Stimulated activated naive CD8-positive, alpha-beta T cell treated with anti-CD3 and anti-CD28 coated beads, Interleukin-15, amount 100 ng/mL, for 72 hours (primary cell): ENCODE measurements at regions not wholly inside any gene's neighbourhood (a gene's known extent, or its start where the extent isn't known, plus 50 kb on each side); places are given as distances from the start of the nearest gene placed in this dataset.
A peak's percentile ranks its signal among the peaks of the same experiment; 100 is the strongest.

Experiments used
- ATAC-seq: fragments of 150-1000 bp; cut with Tn5 transposase; 2 replicates; pipeline ENCODE4 v1.10.0; 2021; ENCODE audit warnings: mild to moderate bottlenecking, moderate library complexity
- DNase-seq, 2 donors: peaks; one replicate each; pipeline ENCODE4 v3.0.0; 2021 to 2022
- H3K27ac Mint-ChIP-seq, 2 donors: one replicate each; pipeline ENCODE4 v1.8.0; 2022; ENCODE audit warnings: mild to moderate bottlenecking in 2 of 2, mixed read lengths in 2 of 2, moderate library complexity in 2 of 2
- H3K27me3 Mint-ChIP-seq: one replicate; pipeline ENCODE4 v1.8.0; 2022; ENCODE audit warnings: mixed read lengths
- H3K4me1 Mint-ChIP-seq: one replicate; pipeline ENCODE4 v1.8.0; 2022; ENCODE audit warnings: mild to moderate bottlenecking, mixed read lengths
- H3K4me3 Mint-ChIP-seq, 2 donors: one replicate each; pipeline ENCODE4 v1.8.0; 2022; ENCODE audit warnings: mild to moderate bottlenecking in 2 of 2, mixed read lengths in 2 of 2, moderate library complexity in 1 of 2
- H3K9me3 Mint-ChIP-seq, 2 donors: one replicate each; pipeline ENCODE4 v1.8.0; 2022; ENCODE audit warnings: mixed read lengths in 2 of 2

DNA sequence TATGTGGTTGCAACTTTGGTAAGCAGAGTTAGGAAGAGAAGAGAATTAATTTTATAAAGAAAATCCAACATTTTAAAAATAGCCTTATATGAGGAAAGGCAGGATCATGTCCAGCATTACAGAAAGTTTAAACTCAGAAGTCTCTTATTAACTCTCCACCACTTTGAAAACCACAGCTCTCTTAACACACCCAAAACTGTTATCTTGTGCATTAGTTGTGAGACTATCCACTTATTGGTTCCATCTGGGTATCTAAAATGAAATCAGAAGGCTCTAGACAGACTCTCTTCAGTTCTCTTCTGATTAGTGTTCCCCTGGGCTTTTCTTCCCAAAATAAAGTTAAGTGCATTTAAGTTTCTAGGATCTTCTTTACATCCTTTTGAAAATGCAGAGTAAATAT lies 251.5 kb downstream of the TXNL1 start:
- no peak for ATAC-seq
- Mint-ChIP-seq H3K27me3 (no peaks in the 10 kb centered on the region), H3K4me1 (no peaks in the 10 kb centered on the region), H3K4me3 (no peak overlapping the region), H3K27ac (no peak overlapping the region), H3K9me3 (no peaks in the 10 kb centered on the region)
- no peak for DNase-seq

DNA sequence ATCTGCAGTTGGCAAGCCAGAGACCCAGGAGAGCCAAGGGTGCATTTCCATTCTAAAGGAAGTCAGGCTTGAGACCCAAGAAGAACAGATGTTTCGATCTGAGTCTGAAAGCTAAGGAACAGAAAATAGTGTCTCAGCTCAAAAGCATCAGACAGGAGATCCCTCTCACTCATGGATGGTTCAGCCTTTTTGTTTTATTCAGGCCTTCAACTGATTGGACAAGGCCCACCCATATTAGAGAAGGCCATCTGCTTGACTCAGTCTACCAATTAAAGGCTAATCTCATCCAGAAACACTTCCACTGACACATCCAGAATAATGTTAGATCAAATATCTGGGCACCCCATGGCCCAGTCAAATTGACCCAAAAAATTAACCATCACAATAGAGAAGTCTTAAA lies 255.0 kb downstream of the TXNL1 start:
- Mint-ChIP-seq H3K27ac (no peak overlapping the region), H3K9me3 (no peaks in the 10 kb centered on the region), H3K4me1 (peaks cover 4% of the 10 kb centered on the region), H3K4me3 (no peak overlapping the region), H3K27me3 (no peaks in the 10 kb centered on the region)
- ATAC-seq (no peak), DNase-seq (no peak)

DNA sequence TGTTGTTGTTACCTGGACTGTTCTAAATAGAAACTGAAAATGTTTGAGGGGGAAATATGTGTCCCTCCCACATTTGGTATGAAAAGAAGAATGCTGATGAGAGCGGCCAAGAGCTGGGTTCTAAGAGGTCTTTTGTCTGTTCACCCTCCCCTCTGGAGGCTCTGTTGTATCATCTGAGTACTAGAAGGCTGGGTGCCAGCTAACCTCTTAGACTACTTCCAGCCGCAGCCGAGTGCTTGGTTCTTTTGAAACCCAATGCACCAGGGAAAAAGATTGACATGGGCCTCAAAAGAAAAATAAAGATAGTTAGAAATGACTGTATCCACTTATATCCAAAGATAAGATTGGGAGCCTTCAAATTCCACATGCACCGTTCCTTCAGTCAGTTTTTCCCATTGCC lies 255.9 kb downstream of the TXNL1 start:
- Mint-ChIP-seq H3K9me3 (no peaks in the 10 kb centered on the region), H3K4me3 (no peak overlapping the region), H3K27me3 (no peaks in the 10 kb centered on the region), H3K4me1 (peaks cover 4% of the 10 kb centered on the region), H3K27ac (no peak overlapping the region)
- ATAC-seq (no peak), DNase-seq (no peak)

DNA sequence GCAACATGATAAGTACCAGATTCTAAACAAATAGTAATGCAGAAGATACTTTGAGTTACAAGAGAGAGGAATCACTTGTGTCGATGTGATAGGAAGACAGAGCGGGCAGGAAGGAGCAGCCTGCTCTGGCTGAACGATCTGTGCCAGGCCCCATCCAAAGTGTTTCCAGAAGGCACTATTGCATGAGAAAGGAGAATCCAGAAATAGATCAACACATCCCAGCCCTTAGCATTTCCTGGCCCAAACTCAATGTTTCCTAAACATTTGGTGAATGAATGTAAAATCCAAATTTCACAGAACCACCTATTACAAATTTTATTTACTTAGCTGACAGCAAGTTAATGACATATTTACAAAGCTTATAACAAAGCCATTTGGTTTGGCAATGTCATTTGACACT lies 257.2 kb downstream of the TXNL1 start:
- Mint-ChIP-seq H3K4me1 (peaks cover 4% of the 10 kb centered on the region), H3K27ac (no peak overlapping the region), H3K9me3 (no peaks in the 10 kb centered on the region), H3K27me3 (no peaks in the 10 kb centered on the region), H3K4me3 (no peak overlapping the region)
- ATAC-seq (no peak), DNase-seq (no peak)

DNA sequence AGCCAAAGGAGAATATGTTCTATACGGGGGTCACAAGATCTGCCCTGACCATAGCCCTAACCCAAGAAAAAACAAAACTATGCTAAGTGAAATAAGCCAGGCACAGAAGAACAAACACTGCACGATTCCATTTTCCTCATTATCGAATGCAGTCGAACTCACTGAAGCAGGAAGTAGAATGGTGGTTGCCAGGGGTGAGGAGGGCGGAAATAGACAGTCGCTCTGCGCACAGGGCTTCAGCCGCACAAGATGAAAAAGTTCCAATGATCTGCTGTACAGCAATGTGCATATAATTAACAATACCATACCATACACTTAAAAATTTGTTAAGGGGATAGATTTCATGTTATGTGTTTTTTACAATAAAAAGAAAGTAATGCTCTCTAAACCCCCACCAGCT lies 257.7 kb downstream of the TXNL1 start:
- peaks cover 4% of the 10 kb centered on the region for H3K4me1 Mint-ChIP-seq
- no peaks in the 10 kb centered on the region for H3K9me3 Mint-ChIP-seq
- DNase-seq = no peak
- no peak for ATAC-seq
- no peaks in the 10 kb centered on the region for H3K27me3 Mint-ChIP-seq
- no peak overlapping the region for H3K27ac Mint-ChIP-seq
- H3K4me3 Mint-ChIP-seq = no peak overlapping the region

DNA sequence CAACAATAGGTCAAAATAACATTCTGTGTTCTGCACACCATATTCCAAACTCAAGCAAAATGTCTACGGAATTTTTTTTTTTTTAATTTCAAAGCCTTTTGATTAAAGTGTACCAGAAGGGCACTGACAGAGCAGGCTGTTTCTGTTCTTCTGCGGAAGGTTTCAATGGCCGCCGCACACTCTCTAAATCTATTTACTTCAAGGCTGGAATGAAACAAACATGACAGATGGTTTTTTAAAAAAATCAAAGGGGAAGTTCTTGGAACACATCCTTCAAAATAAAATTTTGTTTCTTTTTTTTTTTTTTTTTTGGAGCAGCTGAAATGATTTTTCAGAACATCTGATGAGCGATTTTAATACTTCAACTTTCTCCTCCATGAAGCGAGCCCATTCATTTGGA lies 259.1 kb downstream of the TXNL1 start:
- ATAC-seq (no peak), DNase-seq (no peak)
- Mint-ChIP-seq H3K4me3 (no peak overlapping the region), H3K9me3 (no peaks in the 10 kb centered on the region), H3K27me3 (no peaks in the 10 kb centered on the region), H3K27ac (no peak overlapping the region), H3K4me1 (peaks cover 4% of the 10 kb centered on the region)

DNA sequence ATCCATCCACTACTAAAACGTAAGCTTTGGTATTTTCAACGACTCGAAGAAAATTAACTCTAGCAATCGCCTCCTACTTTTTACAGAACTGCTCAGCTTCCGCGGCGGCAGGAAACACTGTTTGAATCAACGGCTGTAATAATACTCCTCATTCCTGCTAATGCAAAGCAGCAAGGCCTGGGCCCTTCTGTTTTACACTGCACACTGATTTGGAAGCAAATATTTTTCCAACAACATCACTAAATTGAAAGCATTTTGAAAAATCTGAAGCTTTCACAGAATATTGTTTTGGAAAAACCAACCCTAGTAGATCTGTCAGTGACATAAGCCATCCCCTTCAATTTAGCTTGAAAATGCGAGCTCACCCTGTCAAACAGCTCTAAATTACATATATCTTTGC lies 261.2 kb downstream of the TXNL1 start:
- Mint-ChIP-seq H3K9me3 (peaks cover 0 to 3% of the 10 kb centered on the region in 2 donors), H3K4me3 (no peak overlapping the region), H3K4me1 (peaks cover 4% of the 10 kb centered on the region), H3K27me3 (no peaks in the 10 kb centered on the region), H3K27ac (no peak overlapping the region)
- no peak for DNase-seq
- ATAC-seq = no peak

DNA sequence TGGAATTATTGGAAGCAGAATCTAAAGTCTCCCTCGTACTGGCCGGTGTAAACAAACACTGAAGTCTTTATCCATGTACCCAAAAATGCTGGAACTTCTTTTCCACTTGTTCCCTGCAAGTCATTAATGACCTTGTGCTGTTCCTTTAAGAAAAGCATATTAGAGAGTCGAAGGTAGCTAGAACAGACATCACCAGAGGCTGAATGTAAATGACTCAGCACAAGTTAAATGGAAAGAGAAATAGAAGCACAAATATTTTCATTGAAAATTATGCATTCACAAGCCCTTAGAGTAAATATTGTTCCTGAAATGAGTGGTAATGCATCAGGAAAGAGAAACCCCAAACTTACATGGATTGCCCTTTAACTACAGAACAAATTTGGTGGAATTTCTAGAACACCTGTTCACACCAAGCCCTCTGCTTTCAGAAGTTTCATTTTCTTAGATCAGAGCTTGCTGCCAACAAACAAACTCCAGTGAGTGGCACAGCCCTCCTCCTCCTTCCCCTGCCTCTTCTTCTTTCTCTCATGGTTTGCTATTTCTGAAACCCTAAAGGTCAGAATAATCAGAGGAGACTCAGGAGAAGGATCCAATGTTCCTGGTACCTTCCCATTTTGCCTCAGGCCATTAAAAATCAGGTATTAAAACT lies 264.3 kb downstream of the TXNL1 start:
- peaks cover 4% of the 10 kb centered on the region for H3K4me1 Mint-ChIP-seq

DNA sequence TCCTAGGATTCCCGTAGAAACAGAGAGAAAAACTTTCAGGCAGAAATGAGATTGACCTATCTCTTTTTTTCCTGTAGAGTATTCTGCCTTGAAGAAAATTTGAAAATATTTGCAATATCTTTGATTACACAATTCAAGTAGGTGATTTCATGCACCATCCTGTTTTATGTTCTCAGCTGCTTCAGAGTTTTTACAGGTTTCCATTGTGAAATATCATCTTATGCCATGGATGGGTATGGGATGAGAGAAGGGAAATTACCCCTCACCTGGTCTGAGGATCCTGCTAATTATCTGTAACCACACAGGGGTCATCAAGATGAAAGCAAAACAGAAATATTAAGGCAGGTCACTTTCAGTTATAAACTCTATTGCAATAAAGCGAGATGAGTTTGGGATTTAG lies 264.8 kb downstream of the TXNL1 start:
- Mint-ChIP-seq H3K4me1 (peaks cover under 1% of the 10 kb centered on the region), H3K9me3 (peaks cover 0 to 4% of the 10 kb centered on the region in 2 donors), H3K4me3 (no peak overlapping the region), H3K27me3 (no peaks in the 10 kb centered on the region), H3K27ac (no peak overlapping the region)
- no peak for DNase-seq
- no peak for ATAC-seq

More for the DNA sequence above, 264.3 kb downstream of the TXNL1 start:
- DNase-seq (no peak), ATAC-seq (no peak)
- H3K9me3 Mint-ChIP-seq = peaks cover 0 to 4% of the 10 kb centered on the region in 2 donors
- H3K27me3 Mint-ChIP-seq = no peaks in the 10 kb centered on the region
- no peak overlapping the region for H3K4me3 Mint-ChIP-seq
- H3K27ac Mint-ChIP-seq = no peak overlapping the region

DNA sequence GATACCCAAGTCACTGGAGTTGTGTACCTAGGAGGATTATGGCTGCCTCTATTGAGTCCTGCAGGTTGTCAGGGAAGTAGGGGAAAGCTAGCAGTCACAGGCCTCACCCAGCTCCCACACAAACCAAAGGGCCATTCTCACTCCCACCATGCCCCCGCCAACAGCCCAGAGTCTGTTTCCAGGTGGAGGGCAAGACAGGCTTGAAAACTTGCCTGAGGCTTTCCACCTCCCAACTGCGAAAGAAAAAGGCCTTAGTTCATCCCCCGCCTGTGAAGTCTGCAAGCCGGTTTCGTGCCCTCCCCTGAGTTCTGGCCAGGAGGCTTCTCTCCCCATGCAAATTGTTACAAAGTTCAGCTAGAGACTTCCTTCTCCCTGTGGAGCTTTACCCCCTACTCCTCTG lies 270.3 kb downstream of the TXNL1 start:
- ATAC-seq (no peak), DNase-seq (no peak)
- peak overlapping the region in 1 of 2 donors; percentile 48 for H3K27ac Mint-ChIP-seq
- H3K9me3 Mint-ChIP-seq = peaks cover 4 to 7% of the 10 kb centered on the region in 2 donors
- no peak overlapping the region for H3K4me3 Mint-ChIP-seq
- H3K4me1 Mint-ChIP-seq = no peaks in the 10 kb centered on the region
- peaks cover 9% of the 10 kb centered on the region for H3K27me3 Mint-ChIP-seq

DNA sequence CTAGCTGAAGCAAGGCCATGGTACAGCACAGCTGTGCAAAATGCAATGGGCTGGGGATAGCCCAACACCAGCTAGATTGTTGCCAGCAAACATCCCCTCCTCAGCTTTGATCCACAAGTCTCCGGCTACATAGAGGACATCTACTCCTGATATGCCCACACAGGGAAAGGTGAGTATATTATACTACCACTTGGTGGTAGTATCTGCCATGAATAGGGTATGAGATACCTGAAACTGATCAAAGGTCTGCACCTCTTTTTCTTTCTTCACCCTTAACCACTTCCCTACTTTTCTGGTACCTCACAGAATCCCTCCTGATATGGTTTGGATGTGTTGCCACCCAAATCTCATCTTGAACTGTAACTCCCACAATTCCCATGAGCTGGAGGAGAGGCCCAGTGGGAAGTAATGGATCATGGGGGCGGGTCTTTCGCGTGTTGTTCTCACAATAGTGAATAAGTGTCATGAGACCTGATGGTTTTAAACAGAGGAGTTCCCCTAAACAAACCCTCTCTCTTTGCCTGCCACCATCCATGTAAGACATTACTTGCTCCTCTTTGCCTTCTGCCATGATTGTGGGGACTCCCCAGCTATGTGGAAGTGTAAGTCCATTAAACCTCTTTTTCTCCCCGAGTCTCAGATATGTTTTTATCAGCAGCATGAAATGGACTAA lies 279.6 kb downstream of the TXNL1 start:
- Mint-ChIP-seq H3K9me3 (peaks cover 8 to 19% of the 10 kb centered on the region in 2 donors), H3K27ac (no peak overlapping the region), H3K4me1 (no peaks in the 10 kb centered on the region), H3K4me3 (no peak overlapping the region), H3K27me3 (no peaks in the 10 kb centered on the region)
- ATAC-seq (no peak), DNase-seq (no peak)

DNA sequence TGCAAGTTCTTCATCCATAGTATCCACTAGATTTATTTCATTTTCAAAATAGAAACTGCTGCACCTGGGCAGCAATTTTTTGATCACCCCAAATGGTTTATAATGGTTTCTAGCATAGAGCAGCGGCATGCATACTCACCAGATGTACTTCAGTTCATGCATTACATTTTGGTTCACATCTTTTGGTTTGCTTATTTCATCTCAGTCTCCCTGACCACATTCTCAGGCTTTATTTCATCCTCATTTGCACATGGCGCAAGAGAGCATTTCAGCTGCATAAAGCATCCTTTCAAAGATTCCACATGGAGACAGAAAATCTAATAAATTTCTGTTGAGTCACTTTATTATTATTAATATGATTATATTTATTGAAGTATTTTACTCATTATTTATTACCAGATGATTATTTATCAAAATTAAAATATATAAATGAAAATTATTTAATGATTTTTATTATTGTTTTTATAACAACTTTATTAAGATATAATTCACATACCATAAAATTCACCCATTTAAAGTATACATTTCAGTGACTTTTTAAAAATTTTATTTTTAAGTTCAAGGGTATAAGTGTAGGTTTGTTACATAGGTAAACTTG lies 284.6 kb downstream of the TXNL1 start:
- Mint-ChIP-seq H3K27ac (no peak overlapping the region), H3K9me3 (peaks cover 8 to 11% of the 10 kb centered on the region in 2 donors), H3K4me1 (no peaks in the 10 kb centered on the region), H3K27me3 (no peaks in the 10 kb centered on the region), H3K4me3 (no peak overlapping the region)
- no peak for DNase-seq
- no peak for ATAC-seq

DNA sequence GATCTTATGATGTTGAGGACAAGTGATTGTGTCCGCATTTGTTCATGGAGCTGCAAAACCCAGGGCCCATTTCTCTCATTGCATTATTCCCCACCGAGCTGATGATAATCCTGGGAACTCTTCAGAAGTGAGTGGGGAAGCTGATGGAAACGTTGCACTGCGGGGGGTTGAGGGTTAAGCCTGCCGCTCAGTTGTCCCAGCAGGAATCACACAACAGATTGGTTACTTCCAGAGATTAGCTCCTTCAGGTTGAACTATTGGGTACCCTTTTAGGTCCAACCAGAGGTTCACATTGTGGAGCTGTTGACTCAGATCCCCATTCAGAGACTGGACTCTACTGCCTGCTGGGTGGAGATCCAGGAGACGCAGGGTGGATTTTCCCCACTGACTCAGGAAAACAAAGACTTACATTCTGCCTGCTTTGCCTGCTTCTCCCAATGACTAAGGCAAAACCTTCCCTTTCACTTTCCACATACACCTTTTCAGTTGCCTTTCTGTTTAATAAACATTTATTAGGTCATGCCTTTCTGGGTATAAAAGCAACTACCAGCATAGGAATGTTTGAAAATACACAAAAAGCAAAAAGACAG lies 286.4 kb downstream of the TXNL1 start:
- Mint-ChIP-seq H3K4me1 (no peaks in the 10 kb centered on the region), H3K27ac (no peak overlapping the region), H3K4me3 (no peak overlapping the region), H3K27me3 (no peaks in the 10 kb centered on the region), H3K9me3 (peaks cover 8 to 11% of the 10 kb centered on the region in 2 donors)
- ATAC-seq = no peak
- no peak for DNase-seq

DNA sequence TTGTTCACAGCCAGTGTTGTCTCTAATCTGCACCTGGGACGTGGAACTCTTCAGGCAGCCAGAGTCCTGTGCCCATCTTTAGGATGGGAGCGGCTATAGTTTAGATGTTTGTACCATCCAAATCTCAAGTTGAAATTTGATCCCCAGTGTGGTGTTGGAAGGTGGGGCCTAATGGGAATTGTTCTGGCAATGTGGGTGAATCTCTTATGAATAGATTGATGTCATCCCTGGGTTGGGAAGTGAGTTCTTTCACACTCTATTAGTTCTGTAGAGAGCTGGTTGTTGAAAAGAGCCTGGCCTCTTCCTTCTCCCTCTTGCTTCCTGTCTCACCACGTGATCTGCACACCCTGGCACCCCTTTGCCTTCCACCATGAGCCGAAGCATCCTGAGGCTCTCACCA lies 300.9 kb downstream of the TXNL1 start:
- Mint-ChIP-seq H3K27ac (no peak overlapping the region), H3K4me1 (no peaks in the 10 kb centered on the region), H3K4me3 (no peak overlapping the region), H3K9me3 (peaks cover 0 to 9% of the 10 kb centered on the region in 2 donors), H3K27me3 (peaks cover 7% of the 10 kb centered on the region)
- no peak for DNase-seq
- no peak for ATAC-seq

DNA sequence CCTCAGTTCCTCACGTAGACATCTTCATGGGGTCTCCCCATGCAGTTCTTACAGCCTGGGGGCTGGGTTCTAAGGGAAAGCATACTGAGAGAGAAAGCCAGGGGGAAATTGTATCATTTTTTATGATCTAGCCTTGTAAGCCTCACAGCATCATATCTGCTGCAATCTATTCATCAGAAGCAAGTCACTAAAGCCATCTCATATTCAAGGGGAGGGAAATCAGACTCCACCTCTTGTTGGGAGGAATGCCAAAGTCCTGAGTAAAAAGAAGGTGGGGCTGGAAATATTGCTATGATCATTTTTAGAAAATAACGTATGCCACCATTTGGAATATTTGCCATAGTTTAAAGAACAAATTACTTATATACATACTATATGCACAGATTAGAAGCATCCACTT lies 304.6 kb downstream of the TXNL1 start:
- ATAC-seq (no peak), DNase-seq (no peak)
- no peaks in the 10 kb centered on the region for H3K27me3 Mint-ChIP-seq
- H3K4me3 Mint-ChIP-seq = no peak overlapping the region
- no peaks in the 10 kb centered on the region for H3K9me3 Mint-ChIP-seq
- H3K27ac Mint-ChIP-seq = no peak overlapping the region
- no peaks in the 10 kb centered on the region for H3K4me1 Mint-ChIP-seq

DNA sequence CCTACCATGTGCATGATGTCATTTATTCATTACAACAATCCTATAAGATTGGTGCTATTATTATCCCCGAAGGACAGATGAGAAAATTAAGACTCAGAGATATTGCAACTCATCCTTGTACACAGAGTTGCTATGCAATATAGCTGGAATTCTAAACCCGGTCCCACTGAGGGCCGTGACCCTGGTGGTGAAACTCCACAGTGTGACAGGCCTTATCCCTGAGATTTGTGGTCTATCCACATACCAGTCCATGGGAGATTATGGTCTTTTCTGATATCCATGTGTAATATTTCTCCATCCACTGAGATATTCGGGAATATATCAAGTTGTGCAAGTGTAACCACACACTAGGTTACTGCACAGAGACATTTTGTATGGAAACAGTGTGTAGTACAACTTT lies 305.2 kb downstream of the TXNL1 start:
- Mint-ChIP-seq H3K27ac (no peak overlapping the region), H3K4me3 (no peak overlapping the region), H3K4me1 (no peaks in the 10 kb centered on the region), H3K9me3 (no peaks in the 10 kb centered on the region), H3K27me3 (no peaks in the 10 kb centered on the region)
- DNase-seq = no peak
- no peak for ATAC-seq
